ENCODE measurements at regions not wholly inside any gene's neighbourhood (a gene's known extent, or its start where the extent isn't known, plus 50 kb on each side); places are given as distances from the start of the nearest gene placed in this dataset.

DNA sequence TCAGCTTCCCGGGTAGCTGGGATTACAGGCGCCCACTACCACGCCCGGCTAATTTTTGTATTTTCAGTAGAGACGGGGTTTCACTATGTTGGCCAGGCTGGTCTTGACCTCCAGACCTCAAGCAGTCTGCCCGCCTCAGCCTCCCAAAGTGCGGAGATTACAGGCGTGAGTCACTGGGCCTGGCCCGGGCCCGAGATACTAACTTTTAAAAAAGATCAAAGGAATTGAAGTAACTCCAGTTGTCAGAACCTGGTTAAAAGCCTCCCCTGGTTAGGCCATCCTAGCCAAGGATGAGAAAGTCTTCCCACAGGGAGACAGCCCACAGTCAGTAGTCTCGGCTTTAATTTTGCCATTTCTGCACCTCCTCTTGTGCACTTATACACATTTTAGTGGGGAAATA, 212.3 kb upstream of the MCTP2 start:
- Histone ChIP-seq H3K27ac (ENCODE audit: low read depth, low read length) (no peak overlapping the region), H3K4me3 (ENCODE audit: low read length) (no peak overlapping the region), H3K27me3 (ENCODE audit: control insufficient read depth, insufficient read depth, low read length, poor library complexity, severe bottlenecking) (no peaks in the 10 kb centered on the region), H3K9me3 (ENCODE audit: control insufficient read depth, low read length) (peaks cover 3% of the 10 kb centered on the region), H3K4me1 (ENCODE audit: control insufficient read depth, insufficient read depth, low read length) (no peaks in the 10 kb centered on the region), H3K9ac (ENCODE audit: extremely low read depth, low read length, poor library complexity, severe bottlenecking) (no peak overlapping the region), H3K36me3 (ENCODE audit: control insufficient read depth, insufficient read depth, low read length) (no peaks in the 10 kb centered on the region)
- Mint-ChIP-seq H3K4me1 (no peaks in the 10 kb centered on the region), H3K27ac (no peak overlapping the region), H3K9me3 (no peaks in the 10 kb centered on the region), H3K27me3 (ENCODE audit: insufficient read depth) (no peaks in the 10 kb centered on the region), H3K36me3 (ENCODE audit: low read depth) (no peaks in the 10 kb centered on the region), H3K4me3 (no peak overlapping the region)
- DNase-seq: no peak
- 92 to 96% methylated on average over 8 to 11 of the region's 11 CpGs for WGBS, 2 experiments (ENCODE audit: insufficient coverage in 1 of 2, insufficient read length in 1 of 2)
- TF ChIP-seq, protein P1, sequence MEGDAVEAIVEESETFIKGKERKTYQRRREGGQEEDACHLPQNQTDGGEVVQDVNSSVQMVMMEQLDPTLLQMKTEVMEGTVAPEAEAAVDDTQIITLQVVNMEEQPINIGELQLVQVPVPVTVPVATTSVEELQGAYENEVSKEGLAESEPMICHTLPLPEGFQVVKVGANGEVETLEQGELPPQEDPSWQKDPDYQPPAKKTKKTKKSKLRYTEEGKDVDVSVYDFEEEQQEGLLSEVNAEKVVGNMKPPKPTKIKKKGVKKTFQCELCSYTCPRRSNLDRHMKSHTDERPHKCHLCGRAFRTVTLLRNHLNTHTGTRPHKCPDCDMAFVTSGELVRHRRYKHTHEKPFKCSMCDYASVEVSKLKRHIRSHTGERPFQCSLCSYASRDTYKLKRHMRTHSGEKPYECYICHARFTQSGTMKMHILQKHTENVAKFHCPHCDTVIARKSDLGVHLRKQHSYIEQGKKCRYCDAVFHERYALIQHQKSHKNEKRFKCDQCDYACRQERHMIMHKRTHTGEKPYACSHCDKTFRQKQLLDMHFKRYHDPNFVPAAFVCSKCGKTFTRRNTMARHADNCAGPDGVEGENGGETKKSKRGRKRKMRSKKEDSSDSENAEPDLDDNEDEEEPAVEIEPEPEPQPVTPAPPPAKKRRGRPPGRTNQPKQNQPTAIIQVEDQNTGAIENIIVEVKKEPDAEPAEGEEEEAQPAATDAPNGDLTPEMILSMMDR (conservative IDR thresholded peaks at IDR 0.05): no peak

DNA sequence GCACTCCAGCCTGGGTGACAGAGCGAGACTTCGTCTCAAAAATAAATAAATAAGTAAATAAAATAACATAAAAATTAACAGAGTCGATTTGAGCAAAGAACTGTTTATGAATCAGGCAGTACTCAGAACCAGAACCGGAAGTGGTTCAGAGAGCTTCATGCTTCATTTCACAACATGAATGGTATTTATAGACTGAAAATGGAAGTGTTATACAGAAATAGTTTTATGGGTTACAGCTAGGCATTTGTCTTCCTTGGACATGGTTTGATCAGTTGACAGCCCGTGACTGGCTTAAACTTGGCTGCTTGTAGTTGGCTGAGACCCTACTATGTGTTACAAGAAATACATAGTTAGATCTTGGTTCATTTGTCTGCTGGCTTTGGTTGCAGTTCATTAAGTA, 216.0 kb upstream of the MCTP2 start:
- Mint-ChIP-seq H3K27ac (no peak overlapping the region), H3K36me3 (ENCODE audit: low read depth) (no peaks in the 10 kb centered on the region), H3K27me3 (ENCODE audit: insufficient read depth) (no peaks in the 10 kb centered on the region), H3K4me3 (no peak overlapping the region), H3K9me3 (no peaks in the 10 kb centered on the region), H3K4me1 (no peaks in the 10 kb centered on the region)
- no peak overlapping the region for H3K4me3 ChIP-seq (ENCODE audit: low read length)
- no peak overlapping the region for H3K27ac ChIP-seq (ENCODE audit: low read depth, low read length)
- no peak for DNase-seq
- H3K36me3 ChIP-seq (ENCODE audit: control insufficient read depth, insufficient read depth, low read length): no peaks in the 10 kb centered on the region
- H3K9me3 ChIP-seq (ENCODE audit: control insufficient read depth, low read length): peaks cover 3% of the 10 kb centered on the region
- TF ChIP-seq, protein P1 (conservative IDR thresholded peaks at IDR 0.05): no peak
- 89% methylated on average over 3 of the region's 5 CpGs for WGBS, 2 experiments (ENCODE audit: insufficient coverage in 1 of 2, insufficient read length in 1 of 2)
- no peaks in the 10 kb centered on the region for H3K4me1 ChIP-seq (ENCODE audit: control insufficient read depth, insufficient read depth, low read length)
- no peak overlapping the region for H3K9ac ChIP-seq (ENCODE audit: extremely low read depth, low read length, poor library complexity, severe bottlenecking)
- no peaks in the 10 kb centered on the region for H3K27me3 ChIP-seq (ENCODE audit: control insufficient read depth, insufficient read depth, low read length, poor library complexity, severe bottlenecking)

DNA sequence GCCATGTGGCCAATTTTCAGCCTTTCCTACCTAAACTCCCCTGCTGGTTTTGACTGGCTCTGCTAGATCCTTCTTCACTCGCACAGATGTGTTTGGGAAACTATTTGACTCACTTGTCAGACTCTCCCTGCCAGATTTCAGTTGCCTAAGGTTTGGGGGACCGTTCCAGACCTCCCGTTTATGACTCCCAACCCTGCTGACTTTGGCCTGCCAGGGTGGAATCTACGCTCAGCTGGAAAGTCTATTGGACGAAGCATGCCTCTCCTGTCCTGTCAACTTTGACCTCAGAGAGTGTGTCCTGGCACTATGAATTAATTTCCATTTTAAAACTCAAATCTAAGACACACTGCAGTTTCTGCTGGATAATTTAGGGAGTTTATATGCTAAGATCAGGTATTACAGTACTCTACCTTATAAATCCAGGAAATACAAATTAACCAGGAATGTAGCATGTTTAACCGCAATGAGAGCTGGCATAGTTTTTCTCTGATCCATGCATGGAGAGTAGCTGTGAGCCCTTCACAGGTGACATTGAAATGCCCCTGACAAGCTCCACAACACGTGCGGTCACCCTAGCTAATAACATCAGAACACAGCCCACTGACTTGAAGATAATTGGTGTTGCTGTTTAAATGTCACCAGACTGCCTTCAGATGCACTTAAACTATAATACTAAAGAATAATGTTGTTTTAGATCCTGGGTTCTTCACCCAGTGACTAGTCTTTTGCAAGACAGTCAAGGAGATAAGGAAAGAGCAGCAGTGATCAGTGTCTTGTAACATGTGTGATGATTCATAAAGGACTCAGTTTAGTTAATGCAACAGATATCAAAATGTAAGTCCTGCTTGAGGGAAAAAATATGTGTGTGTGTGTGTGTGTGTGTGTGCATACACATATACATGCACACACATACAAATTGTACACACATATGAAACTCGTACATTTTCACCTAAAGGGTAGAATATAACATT, 223.0 kb upstream of the MCTP2 start:
- no peaks in the 10 kb centered on the region for H3K27me3 Mint-ChIP-seq (ENCODE audit: insufficient read depth)
- peaks cover 6% of the 10 kb centered on the region for H3K9me3 Mint-ChIP-seq
- H3K4me3 Mint-ChIP-seq: no peak overlapping the region

More for the DNA sequence above, 223.0 kb upstream of the MCTP2 start:
- H3K27ac Mint-ChIP-seq: no peak overlapping the region
- H3K4me3 ChIP-seq (ENCODE audit: low read length): no peak overlapping the region
- H3K9ac ChIP-seq (ENCODE audit: extremely low read depth, low read length, poor library complexity, severe bottlenecking): no peak overlapping the region
- H3K27me3 ChIP-seq (ENCODE audit: control insufficient read depth, insufficient read depth, low read length, poor library complexity, severe bottlenecking): no peaks in the 10 kb centered on the region
- no peaks in the 10 kb centered on the region for H3K9me3 ChIP-seq (ENCODE audit: control insufficient read depth, low read length)
- H3K27ac ChIP-seq (ENCODE audit: low read depth, low read length): no peak overlapping the region
- WGBS, 2 experiments (ENCODE audit: insufficient coverage in 1 of 2, insufficient read length in 1 of 2): 90% methylated on average over 6 to 8 of the region's 9 CpGs
- H3K4me1 ChIP-seq (ENCODE audit: control insufficient read depth, insufficient read depth, low read length): no peaks in the 10 kb centered on the region
- DNase-seq: no peak
- no peaks in the 10 kb centered on the region for H3K4me1 Mint-ChIP-seq
- H3K36me3 Mint-ChIP-seq (ENCODE audit: low read depth): no peaks in the 10 kb centered on the region
- TF ChIP-seq, protein P1 (conservative IDR thresholded peaks at IDR 0.05): no peak
- H3K36me3 ChIP-seq (ENCODE audit: control insufficient read depth, insufficient read depth, low read length): no peaks in the 10 kb centered on the region

All from endodermal cell (in vitro differentiated cells).